G401 (cell line): ENCODE measurements at regions not wholly inside any gene's neighbourhood (a gene's known extent, or its start where the extent isn't known, plus 50 kb on each side); places are given as distances from the start of the nearest gene placed in this dataset.
"Not testable (repeated sequence)": the region's sequence is repeated elsewhere in the genome, so short reads cannot be mapped to it uniquely, and the experiment has no call there.

Source experiments
- DNase-seq: peaks from one replicate; pipeline ENCODE4 v3.0.0-alpha.2; 2015; ENCODE audit warnings: low spot score
- in situ Hi-C: cut with HindIII; loops from 2 replicates; pipeline ENCODE4 v1.10.0; 2016; ENCODE audit warnings: low sequenced_read_pairs, mixed read lengths

- in situ Hi-C loops: no loop called here
Measured at GRCh38 chr5:82601077-82601476, 322.9 kb upstream of the RPS23 start.

GRCh38 chr5:82599692-82600091 is 321.5 kb upstream of the RPS23 start:
- in situ Hi-C loops: no loop called here
- no peak for DNase-seq

More at GRCh38 chr5:82601077-82601476, 322.9 kb upstream of the RPS23 start:
- no peak for DNase-seq

- in situ Hi-C loops: no loop called here
- DNase-seq: no peak
Measured at GRCh38 chr5:82599030-82599429, 320.9 kb upstream of the RPS23 start.

- in situ Hi-C loops: no loop called here
- DNase-seq: no peak
Measured at GRCh38 chr5:82597437-82597836, 319.3 kb upstream of the RPS23 start.

GRCh38 chr5:82596451-82596850 is 318.3 kb upstream of the RPS23 start:
- in situ Hi-C loops: no loop called here
- DNase-seq: no peak

- DNase-seq: no peak
- in situ Hi-C loops: no loop called here
Measured at GRCh38 chr5:82595113-82595512, 317.0 kb upstream of the RPS23 start.

GRCh38 chr5:82594097-82594496 is 315.9 kb upstream of the RPS23 start:
- no peak for DNase-seq

GRCh38 chr5:82593481-82593880 is 315.3 kb upstream of the RPS23 start:
- DNase-seq: no peak
- in situ Hi-C loops: no loop called here

More at GRCh38 chr5:82594097-82594496, 315.9 kb upstream of the RPS23 start:
- in situ Hi-C loops: no loop called here

GRCh38 chr5:82591021-82591515 is 312.9 kb upstream of the RPS23 start:
- in situ Hi-C loops: no loop called here
- DNase-seq: no peak

GRCh38 chr5:82590112-82590511 is 312.0 kb upstream of the RPS23 start:
- DNase-seq: no peak
- in situ Hi-C loops: no loop called here

- in situ Hi-C loops: no loop called here
- DNase-seq: no peak
Measured at GRCh38 chr5:82586661-82587310, 308.6 kb upstream of the RPS23 start.

- in situ Hi-C loops: no loop called here
- no peak for DNase-seq
Measured at GRCh38 chr5:82586181-82586580, 308.0 kb upstream of the RPS23 start.

- in situ Hi-C loops: no loop called here
Measured at GRCh38 chr5:82584631-82585030, 306.5 kb upstream of the RPS23 start.

GRCh38 chr5:82583331-82583730 is 305.2 kb upstream of the RPS23 start:
- in situ Hi-C loops, DNase-seq: not testable (repeated sequence)

More at GRCh38 chr5:82584631-82585030, 306.5 kb upstream of the RPS23 start:
- no peak for DNase-seq

- in situ Hi-C loops: no loop called here
- DNase-seq: no peak
Measured at GRCh38 chr5:82564963-82565362, 286.8 kb upstream of the RPS23 start.

GRCh38 chr5:82563745-82564144 is 285.6 kb upstream of the RPS23 start:
- no peak for DNase-seq
- in situ Hi-C loops: no loop called here

- no peak for DNase-seq
- in situ Hi-C loops: no loop called here
Measured at GRCh38 chr5:82562696-82563240, 284.6 kb upstream of the RPS23 start.

GRCh38 chr5:82561797-82562196 is 283.6 kb upstream of the RPS23 start:
- DNase-seq: no peak
- in situ Hi-C loops: no loop called here

- DNase-seq: no peak
- in situ Hi-C loops: no loop called here
Measured at GRCh38 chr5:82560969-82561368, 282.8 kb upstream of the RPS23 start.

- in situ Hi-C loops: no loop called here
Measured at GRCh38 chr5:82560561-82560960, 282.4 kb upstream of the RPS23 start.

GRCh38 chr5:82551840-82552385 is 273.8 kb upstream of the RPS23 start:
- in situ Hi-C loops: no loop called here
- DNase-seq: no peak

More at GRCh38 chr5:82560561-82560960, 282.4 kb upstream of the RPS23 start:
- no peak for DNase-seq
